WTC11 (cell line): ENCODE measurements at regions not wholly inside any gene's neighbourhood (a gene's known extent, or its start where the extent isn't known, plus 50 kb on each side); places are given as distances from the start of the nearest gene placed in this dataset.

Experiments used
- ATAC-seq: fragments of 200-7000 bp; cut with Tn5 transposase; 2 replicates; pipeline ENCODE4 v1.10.0; 2021; ENCODE audit warnings: mild to moderate bottlenecking, moderate library complexity
- CTCF ChIA-PET: fragments of 300-600 bp; sonication (Branson Sonifier 250); formaldehyde crosslinking; loops from one replicate; lab custom pipeline; 2021; ENCODE audit warnings: antibody characterized with exemption; lab: Charles Lee
- POLR2A ChIA-PET: fragments of 350-600 bp; sonication (Branson Sonifier 250); formaldehyde crosslinking; loops from one replicate; lab custom pipeline; 2021; ENCODE audit warnings: antibody characterized with exemption; lab: Charles Lee
- DNase-seq: peaks from one replicate; pipeline ENCODE4 v3.0.0; 2021; ENCODE audit warnings: low spot score
- H3K27ac Mint-ChIP-seq: 2 replicates; pipeline ENCODE4 v1.8.0; 2021; ENCODE audit warnings: mixed read lengths
- H3K27me3 Mint-ChIP-seq: 2 replicates; pipeline ENCODE4 v1.8.0; 2021; ENCODE audit warnings: low read depth, mild to moderate bottlenecking, moderate library complexity, mixed read lengths
- H3K36me3 Mint-ChIP-seq: 2 replicates; pipeline ENCODE4 v1.8.0; 2021; ENCODE audit warnings: mixed read lengths
- H3K4me1 Mint-ChIP-seq: 2 replicates; pipeline ENCODE4 v1.8.0; 2022; ENCODE audit warnings: mixed read lengths
- H3K4me3 Mint-ChIP-seq: 2 replicates; pipeline ENCODE4 v1.8.0; 2021; ENCODE audit warnings: mild to moderate bottlenecking, moderate library complexity, mixed read lengths
- H3K9me3 Mint-ChIP-seq: 2 replicates; pipeline ENCODE4 v1.8.0; 2021; ENCODE audit warnings: mixed read lengths
- ARID4B ChIP-seq: sonication (generic); formaldehyde crosslinking; IDR thresholded peaks from 2 replicates; pipeline ENCODE4 v1.8.0; 2023; ENCODE audit warnings: missing genetic modification reagents, mild to moderate bottlenecking, borderline replicate concordance
- CBFB ChIP-seq: sonication (generic); formaldehyde crosslinking; IDR thresholded peaks from 2 replicates; pipeline ENCODE4 v1.8.1; 2022; ENCODE audit warnings: mild to moderate bottlenecking, low read depth, missing genetic modification reagents
- CDX4 ChIP-seq: fragments of 250-450 bp; sonication (Bioruptor Pico); IDR thresholded peaks from 2 replicates; pipeline ENCODE4 v1.9.0; 2021; ENCODE audit warnings: moderate library complexity, mild to moderate bottlenecking, inconsistent platforms, borderline replicate concordance
- CREM ChIP-seq: sonication (generic); formaldehyde crosslinking; IDR thresholded peaks from 2 replicates; pipeline ENCODE4 v1.8.1; 2022; ENCODE audit warnings: mild to moderate bottlenecking, missing genetic modification reagents, moderate library complexity
- EMX1 ChIP-seq: fragments of 250-450 bp; sonication (Bioruptor Pico); IDR thresholded peaks from 2 replicates; pipeline ENCODE4 v1.8.0; 2021; ENCODE audit warnings: mild to moderate bottlenecking
- ERG ChIP-seq: fragments of 250-450 bp; sonication (Bioruptor Pico); IDR thresholded peaks from 2 replicates; pipeline ENCODE4 v1.8.0; 2021; ENCODE audit warnings: mild to moderate bottlenecking
- GTF2I ChIP-seq: fragments of 250-450 bp; sonication (Bioruptor Pico); conservative IDR thresholded peaks from 2 replicates; pipeline ENCODE4 v1.4.0; 2021; ENCODE audit warnings: mild to moderate bottlenecking
- MLX ChIP-seq: sonication (generic); formaldehyde crosslinking; IDR thresholded peaks from 2 replicates; pipeline ENCODE4 v1.8.1; 2023; ENCODE audit warnings: mild to moderate bottlenecking, missing genetic modification reagents, moderate library complexity
- NFYB ChIP-seq: sonication (generic); formaldehyde crosslinking; conservative IDR thresholded peaks from 2 replicates; pipeline ENCODE4 v1.8.0; 2022; ENCODE audit warnings: low read depth, missing genetic modification reagents
- PRDM15 ChIP-seq: sonication (generic); formaldehyde crosslinking; IDR thresholded peaks from 2 replicates; pipeline ENCODE4 v1.8.0; 2022; ENCODE audit warnings: missing genetic modification reagents
- SMAD4 ChIP-seq: sonication (generic); formaldehyde crosslinking; IDR thresholded peaks from 2 replicates; pipeline ENCODE4 v1.8.0; 2022; ENCODE audit warnings: mild to moderate bottlenecking, missing genetic modification reagents
- TP53 ChIP-seq: sonication (generic); formaldehyde crosslinking; IDR thresholded peaks from 2 replicates; pipeline ENCODE4 v1.8.1; 2023; ENCODE audit warnings: mild to moderate bottlenecking, missing genetic modification reagents
- USF1 ChIP-seq: sonication (generic); formaldehyde crosslinking; IDR thresholded peaks from 2 replicates; pipeline ENCODE4 v1.8.0; 2022; ENCODE audit warnings: mild to moderate bottlenecking, missing genetic modification reagents
- ZNF121 ChIP-seq: sonication (generic); formaldehyde crosslinking; IDR thresholded peaks from 2 replicates; pipeline ENCODE4 v1.8.0; 2023; ENCODE audit warnings: missing genetic modification reagents
- ZNF138 ChIP-seq: sonication (generic); formaldehyde crosslinking; conservative IDR thresholded peaks from 2 replicates; pipeline ENCODE4 v1.8.1; 2022; ENCODE audit warnings: mild to moderate bottlenecking, moderate library complexity, missing genetic modification reagents
- ZNF532 ChIP-seq: fragments of 250-450 bp; sonication (Bioruptor Pico); IDR thresholded peaks from 2 replicates; pipeline ENCODE4 v1.9.0; 2021; ENCODE audit warnings: mild to moderate bottlenecking, borderline replicate concordance
- ZNF671 ChIP-seq: fragments of 250-450 bp; sonication (Bioruptor Pico); IDR thresholded peaks from 2 replicates; pipeline ENCODE4 v1.8.0; 2021; ENCODE audit warnings: mild to moderate bottlenecking
- ZSCAN18 ChIP-seq: fragments of 250-450 bp; sonication (Bioruptor Pico); IDR thresholded peaks from 2 replicates; pipeline ENCODE4 v2.1.2; 2022; ENCODE audit warnings: mild to moderate bottlenecking, moderate library complexity

GRCh38 chr17:64747938-64748540 lies 85.9 kb upstream of the SMURF2 start (continued):
- TF ChIP-seq ZNF671 (CRISPR knock-in tag) (no peak), ZNF121 (CRISPR knock-in tag) (no peak)

- DNase-seq, result no peak
- no peak for ATAC-seq
- Mint-ChIP-seq H3K36me3 (no peaks in the 10 kb centered on the region), H3K4me3 (no peak overlapping the region), H3K9me3 (no peaks in the 10 kb centered on the region), H3K4me1 (peaks cover 9% of the 10 kb centered on the region), H3K27ac (no peak overlapping the region), H3K27me3 (no peaks in the 10 kb centered on the region)
- ChIA-PET POLR2A (no interaction called here), CTCF (interaction anchor here (0.6 to 3.2 kb wide), 3 partner anchors 32 to 324 kb away, joined by 3 to 20 read pairs (median 3); no protein-coding TSS in a partner anchor)
- no peak for TF ChIP-seq ZSCAN18 (CRISPR knock-in tag)
- no peak for TF ChIP-seq ZNF138
- no peak for TF ChIP-seq GTF2I
- TF ChIP-seq CREM (CRISPR knock-in tag), result no peak
- TF ChIP-seq ARID4B (CRISPR knock-in tag), result no peak
- no peak for TF ChIP-seq MLX (CRISPR knock-in tag)
- no peak for TF ChIP-seq USF1 (CRISPR knock-in tag)
- no peak for TF ChIP-seq EMX1 (CRISPR knock-in tag)
- no peak for TF ChIP-seq CBFB (CRISPR knock-in tag)
- TF ChIP-seq ZNF532, result no peak
- no peak for TF ChIP-seq TP53 (CRISPR knock-in tag)
- no peak for TF ChIP-seq PRDM15 (CRISPR knock-in tag)
- TF ChIP-seq CDX4 (CRISPR knock-in tag), result no peak
- TF ChIP-seq SMAD4 (CRISPR knock-in tag), result no peak
- no peak for TF ChIP-seq ERG (CRISPR knock-in tag)
- no peak for TF ChIP-seq NFYB (CRISPR knock-in tag)
Observed at GRCh38 chr17:64742326-64742725, 80.2 kb upstream of the SMURF2 start.
